C4-2B (cell line): ENCODE measurements at regions not wholly inside any gene's neighbourhood (a gene's known extent, or its start where the extent isn't known, plus 50 kb on each side); places are given as distances from the start of the nearest gene placed in this dataset.

Source experiments
- CTCF ChIP-seq: fragments of 450-650 bp; conservative IDR thresholded peaks from 2 replicates; pipeline ENCODE4 v1.5.1; 2017; ENCODE audit warnings: mild to moderate bottlenecking
- ZFX ChIP-seq: fragments of 450-650 bp; IDR thresholded peaks from 2 replicates; pipeline ENCODE4 v1.6.1; 2017

- TF ChIP-seq CTCF (no peak), ZFX (no peak)
Measured at GRCh38 chr19:30271816-30272215, 100.4 kb upstream of the ZNF536 start.
